SK-N-SH treated with all-trans-retinoic acid at 6 μM for 48 hours (cell line): ENCODE measurements at regions not wholly inside any gene's neighbourhood (a gene's known extent, or its start where the extent isn't known, plus 50 kb on each side); places are given as distances from the start of the nearest gene placed in this dataset.
"Not testable (repeated sequence)": the region's sequence is repeated elsewhere in the genome, so short reads cannot be mapped to it uniquely, and the experiment has no call there.

Experiments
- BACH2 ChIP-seq: fragments of 250-450 bp; sonication (Bioruptor Pico); IDR thresholded peaks from 2 replicates; pipeline ENCODE4 v1.9.0; 2021; ENCODE audit warnings: mild to moderate bottlenecking, borderline replicate concordance
- GLIS3 ChIP-seq: fragments of 250-450 bp; sonication (Bioruptor Pico); IDR thresholded peaks from 2 replicates; pipeline ENCODE4 v1.5.0; 2020; ENCODE audit warnings: mild to moderate bottlenecking, moderate library complexity
- OSR1 ChIP-seq: fragments of 250-450 bp; sonication (Bioruptor Pico); IDR thresholded peaks from 2 replicates; pipeline ENCODE4 v1.8.0; 2022; ENCODE audit warnings: moderate library complexity, mild to moderate bottlenecking, inconsistent platforms
- TCF4 ChIP-seq: fragments of 250-450 bp; sonication (Bioruptor Pico); IDR thresholded peaks from 2 replicates; pipeline ENCODE4 v1.8.0; 2021; ENCODE audit warnings: mild to moderate bottlenecking, moderate library complexity, borderline replicate concordance
- ZC3H10 ChIP-seq: fragments of 250-450 bp; sonication (Bioruptor Pico); IDR thresholded peaks from 2 replicates; pipeline ENCODE4 v1.5.1; 2021; ENCODE audit warnings: mild to moderate bottlenecking, moderate library complexity
- ZFP3 ChIP-seq: fragments of 250-450 bp; sonication (Bioruptor Pico); IDR thresholded peaks from 2 replicates; pipeline ENCODE4 v1.5.0; 2020; ENCODE audit warnings: mild to moderate bottlenecking, moderate library complexity
- ZFP30 ChIP-seq: fragments of 450-650 bp; formaldehyde crosslinking; IDR thresholded peaks from 2 replicates; pipeline ENCODE4 v1.5.0; 2022; ENCODE audit warnings: mild to moderate bottlenecking, moderate library complexity
- ZNF565 ChIP-seq: fragments of 450-650 bp; formaldehyde crosslinking; conservative IDR thresholded peaks from 2 replicates; pipeline ENCODE4 v1.5.0; 2020; ENCODE audit warnings: low read depth, mild to moderate bottlenecking, moderate library complexity
- ZNF70 ChIP-seq: fragments of 450-650 bp; formaldehyde crosslinking; IDR thresholded peaks from 2 replicates; pipeline ENCODE4 v1.5.0; 2020; ENCODE audit warnings: mild to moderate bottlenecking, moderate library complexity
- ZNF8 ChIP-seq: fragments of 450-650 bp; formaldehyde crosslinking; IDR thresholded peaks from 2 replicates; pipeline ENCODE4 v1.5.0; 2020; ENCODE audit warnings: mild to moderate bottlenecking, moderate library complexity
- TF ChIP-seq, protein P1 (sequence below): fragments of 250-450 bp; sonication (Bioruptor Pico); IDR thresholded peaks from 2 replicates; pipeline ENCODE4 v1.8.0; 2020; ENCODE audit warnings: mild to moderate bottlenecking, moderate library complexity, borderline replicate concordance
- TF ChIP-seq, protein P2 (sequence below): fragments of 250-450 bp; sonication (Bioruptor Pico); IDR thresholded peaks from 2 replicates; pipeline ENCODE4 v1.8.0; 2021; ENCODE audit warnings: low read depth, mild to moderate bottlenecking, moderate library complexity, borderline replicate concordance

DNA sequence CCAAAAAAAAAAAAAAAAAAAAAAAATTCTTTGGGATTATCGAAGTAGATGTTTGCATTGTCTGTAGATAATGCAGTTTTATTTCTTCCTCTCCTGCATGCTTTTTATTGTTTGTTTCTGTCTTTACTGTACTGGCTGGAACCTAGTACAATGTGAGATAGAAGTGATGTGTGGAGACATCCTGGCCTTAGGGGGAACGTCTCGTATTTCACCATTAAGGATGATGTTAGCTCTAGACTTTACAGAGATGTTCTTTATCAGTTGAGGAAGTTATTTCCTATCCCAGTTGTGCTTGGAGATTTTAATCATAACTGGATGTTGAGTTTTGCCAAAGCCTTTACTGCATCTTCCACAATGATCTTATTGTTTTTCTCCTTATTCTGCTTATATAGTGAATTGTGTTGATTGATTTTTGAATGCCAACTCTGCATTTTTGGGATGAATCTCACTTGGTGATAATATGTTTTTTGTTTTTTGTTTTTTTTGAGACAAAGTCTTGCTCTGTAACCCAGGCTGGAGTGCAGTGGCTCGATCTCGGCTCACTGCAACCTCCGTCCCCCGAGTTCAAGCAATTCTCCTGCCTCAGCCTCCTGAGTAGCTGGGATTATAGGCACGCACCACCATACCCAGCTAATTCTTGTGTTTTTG is 179.7 kb downstream of the LAT start:
- TF ChIP-seq, protein P1, sequence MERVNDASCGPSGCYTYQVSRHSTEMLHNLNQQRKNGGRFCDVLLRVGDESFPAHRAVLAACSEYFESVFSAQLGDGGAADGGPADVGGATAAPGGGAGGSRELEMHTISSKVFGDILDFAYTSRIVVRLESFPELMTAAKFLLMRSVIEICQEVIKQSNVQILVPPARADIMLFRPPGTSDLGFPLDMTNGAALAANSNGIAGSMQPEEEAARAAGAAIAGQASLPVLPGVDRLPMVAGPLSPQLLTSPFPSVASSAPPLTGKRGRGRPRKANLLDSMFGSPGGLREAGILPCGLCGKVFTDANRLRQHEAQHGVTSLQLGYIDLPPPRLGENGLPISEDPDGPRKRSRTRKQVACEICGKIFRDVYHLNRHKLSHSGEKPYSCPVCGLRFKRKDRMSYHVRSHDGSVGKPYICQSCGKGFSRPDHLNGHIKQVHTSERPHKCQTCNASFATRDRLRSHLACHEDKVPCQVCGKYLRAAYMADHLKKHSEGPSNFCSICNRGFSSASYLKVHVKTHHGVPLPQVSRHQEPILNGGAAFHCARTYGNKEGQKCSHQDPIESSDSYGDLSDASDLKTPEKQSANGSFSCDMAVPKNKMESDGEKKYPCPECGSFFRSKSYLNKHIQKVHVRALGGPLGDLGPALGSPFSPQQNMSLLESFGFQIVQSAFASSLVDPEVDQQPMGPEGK (CRISPR knock-in tag): not testable (repeated sequence)
- not testable (repeated sequence) for TF ChIP-seq ZFP30 (CRISPR knock-in tag); OSR1 (CRISPR knock-in tag); ZFP3 (CRISPR knock-in tag); ZNF565 (CRISPR knock-in tag); ZC3H10; GLIS3 (CRISPR knock-in tag); TCF4; ZNF8 (CRISPR knock-in tag); ZNF70 (CRISPR knock-in tag); BACH2 (CRISPR knock-in tag)
- TF ChIP-seq, protein P2, sequence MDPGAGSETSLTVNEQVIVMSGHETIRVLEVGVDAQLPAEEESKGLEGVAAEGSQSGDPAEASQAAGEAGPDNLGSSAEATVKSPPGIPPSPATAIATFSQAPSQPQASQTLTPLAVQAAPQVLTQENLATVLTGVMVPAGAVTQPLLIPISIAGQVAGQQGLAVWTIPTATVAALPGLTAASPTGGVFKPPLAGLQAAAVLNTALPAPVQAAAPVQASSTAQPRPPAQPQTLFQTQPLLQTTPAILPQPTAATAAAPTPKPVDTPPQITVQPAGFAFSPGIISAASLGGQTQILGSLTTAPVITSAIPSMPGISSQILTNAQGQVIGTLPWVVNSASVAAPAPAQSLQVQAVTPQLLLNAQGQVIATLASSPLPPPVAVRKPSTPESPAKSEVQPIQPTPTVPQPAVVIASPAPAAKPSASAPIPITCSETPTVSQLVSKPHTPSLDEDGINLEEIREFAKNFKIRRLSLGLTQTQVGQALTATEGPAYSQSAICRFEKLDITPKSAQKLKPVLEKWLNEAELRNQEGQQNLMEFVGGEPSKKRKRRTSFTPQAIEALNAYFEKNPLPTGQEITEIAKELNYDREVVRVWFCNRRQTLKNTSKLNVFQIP (CRISPR knock-in tag): not testable (repeated sequence)
